GM10266 (cell line): ENCODE measurements at regions not wholly inside any gene's neighbourhood (a gene's known extent, or its start where the extent isn't known, plus 50 kb on each side); places are given as distances from the start of the nearest gene placed in this dataset.

Experiments
- DNase-seq: peaks from one replicate; pipeline ENCODE4 v3.0.0; 2012; ENCODE audit errors: extremely low spot score
- TF ChIP-seq, protein P1 (sequence below): IDR thresholded peaks from 2 replicates; pipeline ENCODE4 v1.5.1; 2012; ENCODE audit warnings: mild to moderate bottlenecking, low read depth; ENCODE audit not compliant: control insufficient read depth, insufficient read depth; ENCODE audit errors: missing control alignments

- no peak for DNase-seq
- TF ChIP-seq, protein P1, sequence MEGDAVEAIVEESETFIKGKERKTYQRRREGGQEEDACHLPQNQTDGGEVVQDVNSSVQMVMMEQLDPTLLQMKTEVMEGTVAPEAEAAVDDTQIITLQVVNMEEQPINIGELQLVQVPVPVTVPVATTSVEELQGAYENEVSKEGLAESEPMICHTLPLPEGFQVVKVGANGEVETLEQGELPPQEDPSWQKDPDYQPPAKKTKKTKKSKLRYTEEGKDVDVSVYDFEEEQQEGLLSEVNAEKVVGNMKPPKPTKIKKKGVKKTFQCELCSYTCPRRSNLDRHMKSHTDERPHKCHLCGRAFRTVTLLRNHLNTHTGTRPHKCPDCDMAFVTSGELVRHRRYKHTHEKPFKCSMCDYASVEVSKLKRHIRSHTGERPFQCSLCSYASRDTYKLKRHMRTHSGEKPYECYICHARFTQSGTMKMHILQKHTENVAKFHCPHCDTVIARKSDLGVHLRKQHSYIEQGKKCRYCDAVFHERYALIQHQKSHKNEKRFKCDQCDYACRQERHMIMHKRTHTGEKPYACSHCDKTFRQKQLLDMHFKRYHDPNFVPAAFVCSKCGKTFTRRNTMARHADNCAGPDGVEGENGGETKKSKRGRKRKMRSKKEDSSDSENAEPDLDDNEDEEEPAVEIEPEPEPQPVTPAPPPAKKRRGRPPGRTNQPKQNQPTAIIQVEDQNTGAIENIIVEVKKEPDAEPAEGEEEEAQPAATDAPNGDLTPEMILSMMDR: no peak
Measured at GRCh38 chr12:100675432-100675831, 101.9 kb downstream of the GAS2L3 start.

DNA sequence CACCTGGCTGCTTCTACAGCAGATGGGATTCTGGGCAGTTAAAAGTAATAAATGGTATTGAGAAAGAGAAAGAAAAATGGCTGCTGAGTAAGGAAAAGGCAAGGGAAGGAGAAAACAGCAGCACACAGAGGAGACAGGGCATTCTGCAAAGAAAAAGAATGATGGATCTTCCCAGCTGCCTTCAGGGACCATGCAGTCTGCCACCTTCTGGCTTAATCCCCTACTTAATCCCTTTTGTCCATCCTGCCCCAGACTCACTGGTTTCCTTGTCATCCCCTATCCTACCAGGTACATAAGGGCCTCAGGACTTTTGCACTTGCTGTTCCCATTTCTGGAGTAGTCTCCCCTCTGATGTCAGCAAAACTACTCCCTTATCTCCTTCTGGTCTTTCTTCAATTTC, 107.6 kb downstream of the GAS2L3 start:
- no peak for DNase-seq
- TF ChIP-seq, protein P1: no peak

- TF ChIP-seq, protein P1: no peak
- no peak for DNase-seq
Measured at GRCh38 chr12:100682178-100682577, 108.7 kb downstream of the GAS2L3 start.

DNA sequence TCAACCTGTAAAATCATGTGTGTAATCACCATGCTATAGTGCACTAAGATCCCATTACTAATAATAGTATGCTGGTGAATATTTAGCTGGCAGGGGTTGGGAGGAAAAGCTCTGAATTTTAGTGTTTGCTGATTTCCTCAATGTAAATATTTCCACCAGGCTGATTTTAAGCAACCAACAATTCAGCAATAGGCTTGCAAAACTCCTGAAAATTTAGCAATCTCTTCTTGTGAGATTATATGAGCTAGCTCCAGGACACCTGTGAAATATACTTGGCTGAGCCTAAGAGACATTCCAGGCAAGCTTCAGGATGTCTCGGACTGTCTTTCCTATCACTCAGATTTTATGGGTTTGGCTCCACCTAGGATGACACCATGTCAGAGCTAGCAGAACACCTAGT, 106.9 kb upstream of the ANO4 start:
- no peak for DNase-seq
- TF ChIP-seq, protein P1: no peak

DNA sequence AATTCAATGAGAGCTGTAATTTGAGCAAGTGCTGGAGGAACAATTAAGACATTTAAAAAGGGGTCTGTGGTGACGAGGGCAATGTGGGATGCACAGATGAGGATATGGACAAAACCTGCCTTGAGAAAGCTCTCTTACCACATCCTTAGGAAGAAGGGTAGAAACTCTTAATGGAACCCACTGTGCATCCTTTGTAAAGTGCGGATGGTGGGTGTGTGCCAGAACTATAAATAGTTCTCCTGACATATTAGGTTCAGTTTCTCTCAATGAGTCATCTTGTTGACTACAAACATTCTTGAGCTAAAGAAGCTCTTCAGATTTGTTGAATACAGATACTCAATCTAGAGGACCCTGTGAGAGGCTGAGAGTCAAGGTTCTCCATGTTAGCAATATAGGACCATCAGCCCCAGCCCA, 106.1 kb upstream of the ANO4 start:
- TF ChIP-seq, protein P1: no peak
- DNase-seq: no peak

- no peak for DNase-seq
- TF ChIP-seq, protein P1: no peak
Measured at GRCh38 chr12:100692502-100692901, 102.1 kb upstream of the ANO4 start.

- TF ChIP-seq, protein P1: no peak
- no peak for DNase-seq
Measured at GRCh38 chr12:100698518-100698917, 96.1 kb upstream of the ANO4 start.
